ENCODE measurements at regions not wholly inside any gene's neighbourhood (a gene's known extent, or its start where the extent isn't known, plus 50 kb on each side); places are given as distances from the start of the nearest gene placed in this dataset.

- no peaks in the 10 kb centered on the region for H3K36me3 Mint-ChIP-seq (ENCODE audit: insufficient read depth)
- TF ChIP-seq, protein P1, sequence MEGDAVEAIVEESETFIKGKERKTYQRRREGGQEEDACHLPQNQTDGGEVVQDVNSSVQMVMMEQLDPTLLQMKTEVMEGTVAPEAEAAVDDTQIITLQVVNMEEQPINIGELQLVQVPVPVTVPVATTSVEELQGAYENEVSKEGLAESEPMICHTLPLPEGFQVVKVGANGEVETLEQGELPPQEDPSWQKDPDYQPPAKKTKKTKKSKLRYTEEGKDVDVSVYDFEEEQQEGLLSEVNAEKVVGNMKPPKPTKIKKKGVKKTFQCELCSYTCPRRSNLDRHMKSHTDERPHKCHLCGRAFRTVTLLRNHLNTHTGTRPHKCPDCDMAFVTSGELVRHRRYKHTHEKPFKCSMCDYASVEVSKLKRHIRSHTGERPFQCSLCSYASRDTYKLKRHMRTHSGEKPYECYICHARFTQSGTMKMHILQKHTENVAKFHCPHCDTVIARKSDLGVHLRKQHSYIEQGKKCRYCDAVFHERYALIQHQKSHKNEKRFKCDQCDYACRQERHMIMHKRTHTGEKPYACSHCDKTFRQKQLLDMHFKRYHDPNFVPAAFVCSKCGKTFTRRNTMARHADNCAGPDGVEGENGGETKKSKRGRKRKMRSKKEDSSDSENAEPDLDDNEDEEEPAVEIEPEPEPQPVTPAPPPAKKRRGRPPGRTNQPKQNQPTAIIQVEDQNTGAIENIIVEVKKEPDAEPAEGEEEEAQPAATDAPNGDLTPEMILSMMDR (IDR thresholded peaks at IDR 0.05; ENCODE audit: unreplicated experiment): no peak
- H3K9me3 Mint-ChIP-seq (ENCODE audit: low read depth): peaks cover 6% of the 10 kb centered on the region
- no peaks in the 10 kb centered on the region for H3K4me1 Mint-ChIP-seq (ENCODE audit: low read depth)
- DNase-seq (ENCODE audit: low spot score, unreplicated experiment): no peak
- H3K4me3 Mint-ChIP-seq (ENCODE audit: low read depth): no peak overlapping the region
- H3K27me3 Mint-ChIP-seq: no peaks in the 10 kb centered on the region
- H3K27ac Mint-ChIP-seq: no peak overlapping the region
Measured at GRCh38 chr2:78009289-78009688, 487.1 kb upstream of the LRRTM4 start.

- TF ChIP-seq, protein P1 (IDR thresholded peaks at IDR 0.05; ENCODE audit: unreplicated experiment): no peak
- Mint-ChIP-seq H3K36me3 (ENCODE audit: insufficient read depth) (no peaks in the 10 kb centered on the region), H3K27ac (no peak overlapping the region), H3K4me1 (ENCODE audit: low read depth) (no peaks in the 10 kb centered on the region), H3K4me3 (ENCODE audit: low read depth) (no peak overlapping the region), H3K27me3 (no peaks in the 10 kb centered on the region), H3K9me3 (ENCODE audit: low read depth) (no peaks in the 10 kb centered on the region)
- DNase-seq (ENCODE audit: low spot score, unreplicated experiment): no peak
Measured at GRCh38 chr2:78011251-78011650, 489.1 kb upstream of the LRRTM4 start.

DNA sequence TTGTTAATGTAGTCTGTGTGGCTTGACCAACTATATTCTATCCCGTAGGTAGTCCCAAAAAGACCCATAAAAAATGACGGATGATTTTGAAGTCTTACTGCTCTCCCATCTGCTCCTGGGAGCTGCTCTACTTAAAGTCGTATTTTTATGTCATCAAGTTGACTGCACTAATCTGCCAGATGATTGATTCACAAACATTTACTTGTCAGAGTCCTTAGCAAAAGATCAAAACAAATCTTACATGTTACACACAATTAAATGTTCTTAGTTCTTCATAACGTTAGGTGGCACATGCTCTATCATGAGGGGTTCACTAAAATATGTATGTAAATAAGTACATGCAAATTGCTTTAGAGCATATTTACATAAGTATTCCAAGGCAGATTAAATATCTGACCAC lies 498.3 kb upstream of the LRRTM4 start:
- no peak overlapping the region for H3K27ac Mint-ChIP-seq
- TF ChIP-seq, protein P1 (IDR thresholded peaks at IDR 0.05; ENCODE audit: unreplicated experiment): no peak
- peaks cover 6% of the 10 kb centered on the region for H3K9me3 Mint-ChIP-seq (ENCODE audit: low read depth)
- H3K4me3 Mint-ChIP-seq (ENCODE audit: low read depth): no peak overlapping the region
- no peaks in the 10 kb centered on the region for H3K27me3 Mint-ChIP-seq
- no peak for DNase-seq (ENCODE audit: low spot score, unreplicated experiment)
- H3K4me1 Mint-ChIP-seq (ENCODE audit: low read depth): peaks cover 2% of the 10 kb centered on the region
- H3K36me3 Mint-ChIP-seq (ENCODE audit: insufficient read depth): no peaks in the 10 kb centered on the region

DNA sequence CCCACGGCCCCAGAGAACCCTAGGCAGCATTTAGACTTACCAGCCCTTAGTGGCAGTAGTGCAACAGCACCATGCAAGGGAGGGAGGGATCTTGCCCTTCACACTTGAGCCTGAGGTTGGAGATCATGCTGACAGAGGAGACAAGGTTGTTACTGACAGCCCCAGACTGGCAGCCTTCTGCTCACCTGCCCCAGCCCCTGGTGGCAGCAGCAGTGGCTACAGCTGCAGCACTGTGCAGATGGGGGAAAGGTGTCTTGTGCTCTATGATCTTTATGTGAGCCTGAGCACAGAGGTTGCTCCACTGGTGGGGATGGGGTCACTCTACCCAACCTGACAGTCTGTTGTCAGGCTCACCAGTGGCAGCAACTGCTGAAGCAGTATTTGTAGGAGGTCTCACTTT lies 501.2 kb upstream of the LRRTM4 start:
- Mint-ChIP-seq H3K4me3 (ENCODE audit: low read depth) (no peak overlapping the region), H3K27me3 (no peaks in the 10 kb centered on the region), H3K4me1 (ENCODE audit: low read depth) (peaks cover 2% of the 10 kb centered on the region), H3K9me3 (ENCODE audit: low read depth) (peaks cover 11% of the 10 kb centered on the region), H3K36me3 (ENCODE audit: insufficient read depth) (no peaks in the 10 kb centered on the region), H3K27ac (no peak overlapping the region)
- DNase-seq (ENCODE audit: low spot score, unreplicated experiment): no peak
- TF ChIP-seq, protein P1 (IDR thresholded peaks at IDR 0.05; ENCODE audit: unreplicated experiment): no peak

DNA sequence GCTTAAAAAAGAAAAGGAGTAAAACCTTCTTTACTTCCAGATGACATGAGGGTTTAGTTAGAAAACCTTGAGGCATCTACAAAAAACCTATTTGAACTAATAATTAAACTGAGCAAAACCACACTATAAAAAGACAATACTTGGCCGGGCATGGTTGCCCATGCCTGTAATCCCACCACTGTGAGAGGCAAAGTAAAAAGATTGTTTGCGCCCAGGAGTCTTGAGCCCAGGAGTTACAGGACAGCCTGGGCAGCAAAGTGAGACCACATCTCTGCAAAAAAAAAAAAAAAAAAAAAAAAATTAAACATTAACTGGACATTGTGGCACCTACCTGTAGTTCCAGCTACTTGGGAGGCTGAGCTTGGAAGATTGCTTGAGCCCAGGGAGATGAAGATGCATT lies 502.8 kb upstream of the LRRTM4 start:
- H3K4me3 Mint-ChIP-seq (ENCODE audit: low read depth): no peak overlapping the region
- no peak for DNase-seq (ENCODE audit: low spot score, unreplicated experiment)
- no peak overlapping the region for H3K27ac Mint-ChIP-seq
- H3K27me3 Mint-ChIP-seq: no peaks in the 10 kb centered on the region
- peaks cover 24% of the 10 kb centered on the region for H3K9me3 Mint-ChIP-seq (ENCODE audit: low read depth)
- H3K36me3 Mint-ChIP-seq (ENCODE audit: insufficient read depth): no peaks in the 10 kb centered on the region
- TF ChIP-seq, protein P1 (IDR thresholded peaks at IDR 0.05; ENCODE audit: unreplicated experiment): no peak
- H3K4me1 Mint-ChIP-seq (ENCODE audit: low read depth): peaks cover 2% of the 10 kb centered on the region
